ENCODE measurements at regions not wholly inside any gene's neighbourhood (a gene's known extent, or its start where the extent isn't known, plus 50 kb on each side); places are given as distances from the start of the nearest gene placed in this dataset.

GRCh38 chr7:116423499-116423898, 76.0 kb upstream of the CAV2 start:
- no peak for DNase-seq

- DNase-seq = no peak
Measured at GRCh38 chr7:116425647-116426209, 73.8 kb upstream of the CAV2 start.

GRCh38 chr7:116426428-116427156, 72.9 kb upstream of the CAV2 start:
- DNase-seq = peak; percentile 94

DNA sequence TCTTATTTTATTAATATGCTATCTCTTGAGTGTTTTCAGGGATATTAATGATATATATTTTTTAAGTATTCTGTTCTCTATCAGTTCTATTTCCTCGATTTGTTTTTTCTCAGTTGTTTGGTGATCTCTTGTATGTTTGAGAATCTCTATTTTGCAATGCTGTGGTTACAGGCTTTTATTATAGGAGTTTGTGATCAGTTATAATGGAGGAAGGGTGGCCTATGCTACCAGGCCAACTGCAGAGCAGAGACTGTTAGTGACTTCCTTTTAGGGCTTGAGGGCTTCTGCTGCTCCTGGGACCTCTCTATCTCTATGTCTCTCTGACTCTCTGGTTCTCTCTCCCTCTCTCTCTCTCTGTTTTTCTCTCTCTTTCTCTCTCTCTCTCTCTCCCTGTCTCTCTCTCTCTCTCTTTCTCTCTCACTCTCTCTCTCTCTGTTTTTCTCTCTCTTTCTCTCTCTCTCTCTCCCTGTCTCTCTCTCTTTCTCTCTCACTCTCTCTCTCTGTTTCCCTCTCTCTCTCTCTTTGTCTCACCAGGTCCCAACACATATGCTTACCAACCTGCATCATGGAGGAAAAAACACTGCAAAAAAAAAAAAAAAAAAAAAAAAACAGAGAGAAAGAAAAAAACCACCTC, 69.4 kb upstream of the CAV2 start:
- DNase-seq = no peak

DNA sequence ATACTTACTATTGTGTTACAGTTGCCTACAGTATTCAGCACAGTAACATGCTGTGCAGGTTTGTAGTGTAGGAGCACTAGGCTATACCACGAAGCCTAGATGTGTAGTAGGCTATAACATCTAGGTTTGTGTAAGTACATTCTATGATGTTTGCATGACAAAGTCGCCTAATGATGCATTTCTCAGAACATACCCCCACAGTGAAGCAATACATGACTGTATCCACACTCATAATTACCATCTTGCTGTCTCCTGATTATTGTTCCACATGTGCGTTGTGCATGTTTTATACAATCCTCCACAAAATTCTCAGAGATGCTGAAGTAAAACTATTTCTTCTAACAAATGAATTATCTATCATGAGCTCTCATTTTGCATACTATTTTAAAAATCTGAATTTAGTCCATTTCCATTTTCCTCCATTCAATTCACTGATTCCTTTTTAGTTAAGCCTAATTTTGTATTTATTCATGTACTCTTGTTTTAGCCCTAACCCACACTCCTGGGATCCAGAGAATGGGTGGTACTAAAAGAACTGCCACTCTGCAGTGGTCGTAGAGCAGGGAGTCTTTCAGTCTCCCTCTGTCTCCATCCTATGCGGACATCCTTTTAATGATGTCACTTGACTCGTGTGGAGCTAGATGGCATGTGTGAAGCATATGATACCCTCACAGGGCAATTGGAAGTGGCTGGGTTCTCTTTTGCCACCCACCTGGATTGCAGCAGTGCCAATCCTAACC, 67.6 kb upstream of the CAV2 start:
- peak; percentile 75 for DNase-seq

DNA sequence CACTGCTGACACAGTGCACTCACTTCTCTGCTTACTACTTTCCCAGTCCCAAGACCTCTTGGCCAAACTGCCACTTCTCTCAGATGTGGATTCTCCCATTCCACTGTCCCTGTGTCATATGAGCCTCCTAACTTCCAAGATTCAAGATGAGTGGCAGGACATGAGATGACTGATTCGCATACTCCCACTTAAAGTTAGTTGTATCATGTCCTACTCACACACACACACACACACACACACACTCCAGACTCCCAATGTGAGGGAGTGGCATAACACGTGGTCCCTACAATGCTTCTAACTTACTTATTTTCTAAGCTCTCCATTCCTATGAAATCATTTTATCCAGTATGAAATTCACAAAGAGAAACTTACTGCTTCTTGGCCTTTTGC, 67.0 kb upstream of the CAV2 start:
- DNase-seq = peak; percentile 48

DNA sequence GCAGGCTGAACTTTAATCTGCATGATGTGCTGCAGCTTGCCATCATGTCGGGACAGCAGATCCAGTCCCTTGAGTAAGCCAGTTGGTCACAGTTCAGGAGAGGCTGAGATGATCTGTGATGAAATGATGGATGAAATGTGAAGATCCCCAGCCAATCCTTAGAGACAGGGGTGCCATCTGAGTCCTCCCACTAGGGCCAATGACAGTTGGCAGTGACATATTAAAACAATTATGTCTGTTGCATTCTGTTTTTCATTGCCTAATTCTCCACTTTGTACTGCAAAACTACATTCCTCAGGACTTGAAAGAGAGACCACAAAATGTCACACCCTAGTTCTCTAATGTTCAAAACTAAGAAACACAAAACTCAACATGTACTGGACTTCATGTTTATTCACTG, 66.3 kb upstream of the CAV2 start:
- DNase-seq = peak; percentile 70

DNA sequence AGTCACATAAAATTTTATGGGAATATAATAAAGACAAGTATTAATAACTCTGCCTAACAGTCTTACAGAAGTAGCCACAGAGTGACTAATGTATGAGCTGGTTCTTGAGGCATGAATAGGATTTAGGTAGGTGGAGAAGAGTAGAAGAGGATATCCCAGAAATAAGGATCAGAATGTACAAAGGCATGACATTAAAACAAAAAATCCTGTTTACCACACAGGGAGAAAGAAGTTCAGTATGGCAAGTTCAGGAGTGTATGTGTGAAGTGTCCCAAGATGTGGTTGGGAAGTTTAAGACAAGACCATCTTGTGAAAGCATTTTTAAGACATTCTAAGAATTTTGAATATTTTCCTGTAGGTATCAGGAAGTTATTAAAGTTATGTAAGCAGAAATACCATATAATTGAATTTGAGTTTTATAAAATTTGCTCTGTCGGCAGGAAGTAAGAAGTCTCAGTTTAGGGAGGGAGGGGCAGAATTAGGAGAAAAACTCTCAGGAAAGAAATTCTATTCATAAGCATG, 64.7 kb upstream of the CAV2 start:
- DNase-seq = peak; percentile 97

GRCh38 chr7:116436305-116436826, 63.2 kb upstream of the CAV2 start:
- no peak for DNase-seq

- DNase-seq = peak; percentile 56
Measured at GRCh38 chr7:116438267-116438666, 61.3 kb upstream of the CAV2 start.

DNA sequence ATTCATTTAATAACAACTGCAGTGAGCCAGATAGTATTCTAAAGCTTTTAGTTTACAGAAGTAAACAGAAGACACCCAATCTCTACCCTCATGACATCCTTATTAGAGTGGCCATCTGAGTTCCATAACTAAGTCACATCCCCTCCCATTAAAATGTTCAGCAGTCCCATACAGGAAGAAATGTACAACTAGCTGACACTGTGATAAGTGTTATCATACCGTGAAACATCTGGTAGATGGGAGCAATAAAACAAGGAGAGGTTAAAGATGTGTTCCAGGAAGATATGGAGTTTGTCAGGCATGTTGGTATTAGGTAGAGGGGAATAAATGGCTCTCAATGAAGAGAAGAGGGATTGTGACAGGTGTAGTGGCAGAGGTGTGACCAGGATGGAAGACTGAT, 60.5 kb upstream of the CAV2 start:
- no peak for DNase-seq

DNA sequence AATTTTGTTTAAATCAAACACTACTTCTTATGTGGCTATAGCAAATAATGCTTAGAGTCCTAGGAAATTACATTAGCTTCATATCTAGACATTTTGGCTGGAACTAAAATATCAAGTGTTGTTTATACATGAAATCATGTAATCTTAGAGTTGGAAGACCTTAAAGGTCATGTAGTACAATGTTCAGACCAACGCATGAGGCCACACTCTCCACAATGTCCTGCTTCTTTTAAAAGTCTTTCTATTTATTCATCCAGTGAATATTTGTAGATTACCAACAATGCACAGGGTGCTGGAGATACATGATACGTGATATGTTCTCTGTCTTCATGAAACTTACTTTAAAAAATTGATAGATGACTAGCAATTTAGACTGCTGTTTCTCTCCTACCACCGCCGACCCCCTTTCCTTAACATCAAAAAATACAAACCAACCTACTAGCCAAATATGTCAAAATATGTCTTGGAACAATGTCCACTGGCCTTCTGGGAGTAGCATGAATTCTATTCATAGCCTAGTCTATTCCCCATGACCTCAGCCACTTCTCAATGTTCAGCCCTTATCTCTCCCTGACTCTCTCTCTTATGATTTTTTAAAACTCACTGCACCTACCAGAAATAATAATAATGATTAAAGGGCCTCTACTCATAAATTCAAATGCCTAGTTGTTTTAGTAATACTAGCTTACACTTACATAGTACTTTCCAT, 59.5 kb upstream of the CAV2 start:
- no peak for DNase-seq

DNA sequence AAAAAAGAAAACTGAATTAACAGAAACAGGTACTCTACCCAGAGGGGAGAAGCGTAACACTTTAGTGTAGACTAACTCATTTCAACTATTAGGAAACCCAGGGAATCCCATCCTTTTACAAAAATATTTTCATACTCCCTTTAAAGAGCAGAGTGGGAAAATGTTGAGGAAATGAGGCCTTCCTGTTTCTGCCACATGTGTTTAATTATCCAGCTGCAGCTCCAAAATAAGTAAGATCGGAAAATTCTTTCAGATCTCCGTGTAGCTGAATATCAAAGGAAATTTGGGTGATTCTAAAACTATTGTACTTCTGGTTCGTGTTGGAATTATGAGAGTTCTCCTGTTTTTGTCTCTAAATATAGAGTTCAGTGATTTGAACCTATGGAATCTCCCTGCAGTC, 58.0 kb upstream of the CAV2 start:
- DNase-seq = peak; percentile 80

- DNase-seq = peak; percentile 97
Measured at GRCh38 chr7:116443101-116443523, 56.4 kb upstream of the CAV2 start.

DNA sequence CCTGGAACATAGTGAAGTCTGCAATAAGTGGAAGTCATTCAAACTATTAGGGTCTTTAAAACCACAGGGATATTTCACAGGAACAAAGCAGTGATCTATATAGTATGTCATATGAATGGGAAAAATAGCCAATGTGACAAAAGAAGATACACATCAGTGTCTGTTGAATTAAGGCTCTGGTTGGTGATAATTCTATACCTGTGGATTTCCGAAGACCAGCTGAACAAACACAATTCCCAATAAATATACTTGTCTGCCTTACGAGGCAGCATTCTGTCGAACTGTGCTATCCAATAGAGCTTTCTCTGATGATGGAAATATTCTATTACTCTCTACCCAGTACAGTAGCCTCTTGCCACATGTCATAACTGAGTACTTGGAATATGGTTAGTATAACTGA, 55.9 kb upstream of the CAV2 start:
- no peak for DNase-seq

GRCh38 chr7:116445447-116446211, 53.9 kb upstream of the CAV2 start:
- DNase-seq = no peak

DNA sequence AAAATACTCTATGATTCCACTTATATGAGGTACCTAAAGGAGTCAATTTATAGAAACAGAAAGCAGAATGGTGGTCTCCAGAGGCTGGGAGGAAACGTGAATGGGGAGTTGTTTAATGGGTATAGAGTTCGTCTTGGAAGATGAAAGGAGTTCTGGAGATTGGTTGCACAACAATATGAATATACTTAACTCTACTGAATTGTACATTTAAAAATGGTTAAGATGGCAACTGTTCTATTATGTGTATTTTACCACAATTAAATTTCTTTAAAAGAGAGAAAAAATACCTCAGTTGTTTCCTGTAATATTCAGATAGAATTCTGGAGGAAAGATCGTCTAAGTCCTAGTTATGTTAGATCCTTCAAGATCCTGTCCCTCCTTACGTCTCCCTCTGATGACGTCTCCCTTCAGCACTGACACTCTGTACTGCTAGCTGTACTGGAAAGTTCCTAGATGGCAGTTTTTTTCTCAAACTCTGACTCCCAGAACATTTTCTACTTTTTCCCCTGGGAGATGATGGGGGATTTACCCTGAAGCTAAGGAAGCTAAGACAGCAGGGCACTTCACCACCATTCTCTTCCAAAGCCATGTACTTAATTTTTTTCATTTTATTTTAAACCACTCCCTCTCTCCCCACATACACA, 53.2 kb upstream of the CAV2 start:
- peak; percentile 49 for DNase-seq

DNA sequence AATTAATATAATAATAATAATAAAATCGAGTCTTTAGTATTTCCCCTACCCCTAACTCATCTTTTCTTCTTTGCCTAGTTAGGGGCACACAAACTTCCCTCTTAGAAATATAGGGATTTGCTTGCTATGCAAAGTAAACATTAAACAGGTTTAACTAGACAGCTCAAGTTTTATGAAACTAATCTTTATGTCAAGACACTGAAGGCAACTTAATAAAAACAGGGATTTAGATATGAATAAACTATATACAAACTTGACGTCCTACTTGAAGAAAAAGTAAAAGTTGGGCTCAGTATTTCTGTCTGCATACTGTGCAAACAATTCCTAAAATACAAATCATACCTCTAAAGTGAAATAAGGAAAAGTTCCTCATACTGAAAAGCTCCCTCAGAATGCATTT, 52.1 kb upstream of the CAV2 start:
- no peak for DNase-seq

DNA sequence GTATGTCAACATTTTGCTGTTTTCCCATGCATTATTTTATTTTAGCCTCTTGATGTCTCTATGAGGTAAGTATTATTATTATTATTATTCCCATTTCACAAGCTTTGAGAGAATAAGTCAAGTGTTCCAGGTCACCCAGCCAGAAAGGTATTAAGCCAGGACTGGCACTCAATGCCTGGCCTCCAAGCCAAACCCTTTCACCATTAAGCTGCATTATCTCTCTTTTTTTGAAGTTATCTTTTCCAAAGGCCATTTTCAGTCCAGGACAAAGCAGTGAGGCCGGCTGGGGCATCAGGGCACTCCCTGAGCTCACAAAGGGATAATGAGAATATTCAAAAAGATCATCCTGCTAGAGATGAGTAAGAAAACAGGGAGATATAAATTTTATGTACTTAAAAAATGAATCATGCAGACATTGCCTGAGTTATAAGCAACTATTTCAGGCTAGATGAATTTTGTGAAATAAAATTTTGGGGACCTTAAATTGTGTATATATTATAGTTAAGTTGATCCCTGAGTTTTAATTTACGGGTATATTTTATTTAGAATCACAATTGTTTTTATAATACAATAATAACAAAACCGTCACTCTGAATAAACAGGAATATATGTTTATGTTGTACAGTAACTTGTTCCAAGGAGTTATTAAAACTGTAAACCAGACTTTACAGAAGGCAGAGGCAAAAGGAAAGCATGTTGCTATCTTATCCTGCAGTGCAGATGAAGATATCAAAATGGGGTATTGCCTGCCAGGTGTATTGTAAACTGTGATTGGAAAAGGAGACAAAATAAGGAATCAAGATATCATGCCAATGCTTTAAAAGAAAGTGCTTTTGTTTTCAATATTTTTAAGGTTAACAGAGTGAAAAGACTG, 51.3 kb upstream of the CAV2 start:
- DNase-seq = no peak

DNA sequence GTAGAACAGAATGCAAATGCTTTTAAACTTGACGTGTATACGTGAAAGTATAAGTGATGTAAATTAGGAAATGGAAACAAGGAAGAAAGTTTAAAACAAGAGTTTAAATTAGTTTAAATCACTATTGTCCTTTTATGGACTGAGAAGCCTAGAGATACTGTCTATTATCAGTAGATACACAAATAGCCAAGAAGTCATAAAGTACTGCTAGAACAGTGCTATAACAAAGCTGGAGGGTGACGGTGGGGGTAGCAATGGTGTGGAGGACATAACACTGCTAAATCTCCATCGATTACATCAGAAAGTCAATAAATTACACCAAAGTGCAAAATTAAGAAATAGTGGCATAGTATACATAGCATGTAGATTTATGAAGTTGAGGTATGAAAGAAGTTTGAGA, 50.1 kb upstream of the CAV2 start:
- DNase-seq = no peak

Measured in fibroblast of skin of right biceps (primary cell).